Endothelial cell (in vitro differentiated cells): ENCODE measurements at regions not wholly inside any gene's neighbourhood (a gene's known extent, or its start where the extent isn't known, plus 50 kb on each side); places are given as distances from the start of the nearest gene placed in this dataset.

Source experiments
- DNase-seq: peaks from one replicate; pipeline ENCODE4 v3.0.0; 2021; ENCODE audit warnings: low spot score
- H3K27ac Mint-ChIP-seq: one replicate; pipeline ENCODE4 v1.8.0; 2021; ENCODE audit warnings: mixed read lengths, inconsistent platforms; ENCODE audit not compliant: unreplicated experiment
- H3K27me3 Mint-ChIP-seq: one replicate; pipeline ENCODE4 v1.8.0; 2021; ENCODE audit warnings: mild to moderate bottlenecking, moderate library complexity, mixed read lengths, inconsistent platforms; ENCODE audit not compliant: unreplicated experiment
- H3K36me3 Mint-ChIP-seq: one replicate; pipeline ENCODE4 v1.8.0; 2021; ENCODE audit warnings: mild to moderate bottlenecking, low read depth, mixed read lengths, inconsistent platforms; ENCODE audit not compliant: unreplicated experiment
- H3K4me1 Mint-ChIP-seq: one replicate; pipeline ENCODE4 v1.8.0; 2021; ENCODE audit warnings: mild to moderate bottlenecking, mixed read lengths, inconsistent platforms; ENCODE audit not compliant: unreplicated experiment
- H3K4me3 Mint-ChIP-seq: one replicate; pipeline ENCODE4 v1.8.0; 2021; ENCODE audit warnings: mild to moderate bottlenecking, mixed read lengths, inconsistent platforms; ENCODE audit not compliant: unreplicated experiment
- H3K9me3 Mint-ChIP-seq: one replicate; pipeline ENCODE4 v1.8.0; 2021; ENCODE audit warnings: mixed read lengths, inconsistent platforms; ENCODE audit not compliant: unreplicated experiment
- CTCF ChIP-seq: fragments of 200-600 bp; sonication (generic); IDR thresholded peaks from one replicate; pipeline ENCODE4 v1.5.0; 2021; ENCODE audit warnings: antibody characterized with exemption; ENCODE audit not compliant: unreplicated experiment

GRCh38 chr14:81831128-81831820, 297.6 kb upstream of the SEL1L start:
- Mint-ChIP-seq H3K4me3 (no peak overlapping the region), H3K27ac (no peak overlapping the region), H3K27me3 (peaks cover 3% of the 10 kb centered on the region), H3K9me3 (peaks cover 50% of the 10 kb centered on the region), H3K36me3 (peaks cover 12% of the 10 kb centered on the region), H3K4me1 (no peaks in the 10 kb centered on the region)
- DNase-seq: no peak
- TF ChIP-seq CTCF: no peak

GRCh38 chr14:81834308-81834707, 300.7 kb upstream of the SEL1L start:
- Mint-ChIP-seq H3K4me1 (no peaks in the 10 kb centered on the region), H3K27me3 (no peaks in the 10 kb centered on the region), H3K9me3 (peaks cover 44% of the 10 kb centered on the region), H3K36me3 (no peaks in the 10 kb centered on the region), H3K4me3 (no peak overlapping the region), H3K27ac (no peak overlapping the region)
- DNase-seq: no peak
- TF ChIP-seq CTCF: no peak

- peaks cover 27% of the 10 kb centered on the region for H3K9me3 Mint-ChIP-seq
Measured at GRCh38 chr14:81837304-81837703, 303.7 kb upstream of the SEL1L start.

GRCh38 chr14:81839056-81839455, 305.4 kb upstream of the SEL1L start:
- Mint-ChIP-seq H3K36me3 (peaks cover 4% of the 10 kb centered on the region), H3K4me1 (no peaks in the 10 kb centered on the region), H3K4me3 (no peak overlapping the region), H3K27me3 (no peaks in the 10 kb centered on the region), H3K9me3 (peaks cover 26% of the 10 kb centered on the region), H3K27ac (no peak overlapping the region)
- no peak for TF ChIP-seq CTCF
- no peak for DNase-seq

More at GRCh38 chr14:81837304-81837703, 303.7 kb upstream of the SEL1L start:
- Mint-ChIP-seq H3K36me3 (no peaks in the 10 kb centered on the region), H3K4me3 (no peak overlapping the region), H3K27me3 (no peaks in the 10 kb centered on the region), H3K4me1 (no peaks in the 10 kb centered on the region), H3K27ac (no peak overlapping the region)
- DNase-seq: no peak
- TF ChIP-seq CTCF: no peak

- Mint-ChIP-seq H3K9me3 (peaks cover 15% of the 10 kb centered on the region), H3K27me3 (no peaks in the 10 kb centered on the region), H3K4me3 (no peak overlapping the region), H3K4me1 (no peaks in the 10 kb centered on the region), H3K27ac (no peak overlapping the region), H3K36me3 (peaks cover 4% of the 10 kb centered on the region)
- no peak for DNase-seq
- TF ChIP-seq CTCF: no peak
Measured at GRCh38 chr14:81841346-81841745, 307.7 kb upstream of the SEL1L start.
